Osteoblast (primary cell): ENCODE measurements at regions not wholly inside any gene's neighbourhood (a gene's known extent, or its start where the extent isn't known, plus 50 kb on each side); places are given as distances from the start of the nearest gene placed in this dataset.
A peak's percentile ranks its signal among the peaks of the same experiment; 100 is the strongest.

Source experiments
- DNase-seq: peaks from one replicate; pipeline ENCODE4 v3.0.0; 2011; ENCODE audit warnings: low spot score, mixed read lengths; ENCODE audit not compliant: insufficient read length; ENCODE audit errors: missing footprints
- H2AFZ ChIP-seq: 2 replicates; pipeline ENCODE4 v1.6.0; 2011; ENCODE audit warnings: mild to moderate bottlenecking, low read length
- H3K27ac ChIP-seq: 2 replicates; pipeline ENCODE4 v1.5.1; 2011; ENCODE audit warnings: mild to moderate bottlenecking, low read depth, low read length, moderate library complexity
- H3K27me3 ChIP-seq: 2 replicates; pipeline ENCODE4 v1.6.0; 2012; ENCODE audit warnings: mild to moderate bottlenecking, control low read depth, inconsistent platforms, low read length, moderate library complexity; ENCODE audit not compliant: insufficient read depth
- H3K36me3 ChIP-seq: 2 replicates; pipeline ENCODE4 v1.5.1; 2011; ENCODE audit warnings: mild to moderate bottlenecking, low read length, control low read depth, moderate library complexity; ENCODE audit not compliant: insufficient read depth
- H3K4me1 ChIP-seq: 2 replicates; pipeline ENCODE4 v1.5.1; 2011; ENCODE audit warnings: mild to moderate bottlenecking, low read length, control low read depth, moderate library complexity; ENCODE audit not compliant: insufficient read depth
- H3K4me2 ChIP-seq: 2 replicates; pipeline ENCODE4 v1.6.0; 2011; ENCODE audit warnings: mild to moderate bottlenecking, low read length; ENCODE audit not compliant: insufficient read depth
- H3K4me3 ChIP-seq: fragments of 200-600 bp; sonication (generic); 3 replicates; pipeline ENCODE4 v1.5.1; 2012; ENCODE audit warnings: mild to moderate bottlenecking, low read length, inconsistent platforms; ENCODE audit not compliant: insufficient read depth
- H3K79me2 ChIP-seq: 2 replicates; pipeline ENCODE4 v1.6.0; 2012; ENCODE audit warnings: mild to moderate bottlenecking, low read length, control low read depth, inconsistent platforms; ENCODE audit not compliant: insufficient read depth
- H3K9me3 ChIP-seq: 2 replicates; pipeline ENCODE4 v1.5.1; 2011; ENCODE audit warnings: low read depth, low read length, control low read depth
- H4K20me1 ChIP-seq: 2 replicates; pipeline ENCODE4 v1.6.0; 2012; ENCODE audit warnings: mild to moderate bottlenecking, low read length, control low read depth; ENCODE audit not compliant: insufficient read depth
- TF ChIP-seq, protein P1 (sequence below): IDR thresholded peaks from 2 replicates; pipeline ENCODE4 v1.5.1; 2011; ENCODE audit warnings: mild to moderate bottlenecking, low read depth, low read length, moderate library complexity; ENCODE audit errors: extremely low read depth

DNA sequence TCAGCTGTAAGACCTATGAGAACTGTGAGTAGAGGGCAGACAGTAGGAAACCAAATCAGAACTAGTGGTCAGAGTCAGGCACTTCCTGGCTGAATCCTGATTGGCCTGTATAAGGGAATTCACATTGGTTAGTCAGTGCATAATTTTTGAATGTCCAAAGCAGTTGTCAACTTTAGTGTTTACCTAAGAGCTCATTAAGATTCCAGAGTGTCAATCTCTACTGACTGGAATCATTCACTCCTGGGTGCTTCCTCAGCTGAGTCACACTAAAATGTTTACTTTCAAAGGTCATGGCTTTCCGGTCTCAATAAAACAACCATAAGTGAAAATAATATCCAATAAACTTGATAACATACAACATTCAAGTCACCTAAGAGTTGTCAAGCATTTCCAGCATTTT, 306.1 kb downstream of the C11orf87 start:
- peak; percentile 44 for DNase-seq
- no peak overlapping the region for H3K4me3 ChIP-seq

DNA sequence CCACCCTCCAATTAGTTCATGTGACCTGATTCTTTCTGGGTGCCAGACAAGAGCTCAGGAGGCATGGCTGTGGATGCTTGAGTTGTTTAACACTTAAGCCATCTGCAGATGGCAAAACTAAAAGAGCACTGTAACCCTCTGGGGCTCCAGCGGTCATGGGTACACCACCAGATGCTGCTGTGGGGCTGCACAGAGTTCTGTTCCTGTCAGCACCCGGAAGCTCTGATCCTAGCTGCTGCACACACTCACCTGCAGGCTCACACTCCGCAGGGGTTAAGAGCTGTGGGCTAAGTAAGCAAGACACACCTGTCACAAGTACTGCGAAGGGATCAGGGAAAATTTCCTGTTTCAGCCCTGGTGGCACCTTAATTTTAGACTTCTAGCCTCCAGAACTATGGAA, 307.8 kb downstream of the C11orf87 start:
- H3K4me2 ChIP-seq = no peak overlapping the region
- TF ChIP-seq, protein P1, sequence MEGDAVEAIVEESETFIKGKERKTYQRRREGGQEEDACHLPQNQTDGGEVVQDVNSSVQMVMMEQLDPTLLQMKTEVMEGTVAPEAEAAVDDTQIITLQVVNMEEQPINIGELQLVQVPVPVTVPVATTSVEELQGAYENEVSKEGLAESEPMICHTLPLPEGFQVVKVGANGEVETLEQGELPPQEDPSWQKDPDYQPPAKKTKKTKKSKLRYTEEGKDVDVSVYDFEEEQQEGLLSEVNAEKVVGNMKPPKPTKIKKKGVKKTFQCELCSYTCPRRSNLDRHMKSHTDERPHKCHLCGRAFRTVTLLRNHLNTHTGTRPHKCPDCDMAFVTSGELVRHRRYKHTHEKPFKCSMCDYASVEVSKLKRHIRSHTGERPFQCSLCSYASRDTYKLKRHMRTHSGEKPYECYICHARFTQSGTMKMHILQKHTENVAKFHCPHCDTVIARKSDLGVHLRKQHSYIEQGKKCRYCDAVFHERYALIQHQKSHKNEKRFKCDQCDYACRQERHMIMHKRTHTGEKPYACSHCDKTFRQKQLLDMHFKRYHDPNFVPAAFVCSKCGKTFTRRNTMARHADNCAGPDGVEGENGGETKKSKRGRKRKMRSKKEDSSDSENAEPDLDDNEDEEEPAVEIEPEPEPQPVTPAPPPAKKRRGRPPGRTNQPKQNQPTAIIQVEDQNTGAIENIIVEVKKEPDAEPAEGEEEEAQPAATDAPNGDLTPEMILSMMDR = no peak
- no peaks in the 10 kb centered on the region for H3K9me3 ChIP-seq
- no peaks in the 10 kb centered on the region for H3K36me3 ChIP-seq
- DNase-seq = no peak
- H3K4me3 ChIP-seq = no peak overlapping the region
- peaks cover 5% of the 10 kb centered on the region for H3K4me1 ChIP-seq
- no peak overlapping the region for H2AFZ ChIP-seq
- H4K20me1 ChIP-seq = no peaks in the 10 kb centered on the region
- peaks cover 2% of the 10 kb centered on the region for H3K27me3 ChIP-seq
- H3K79me2 ChIP-seq = no peaks in the 10 kb centered on the region
- no peak overlapping the region for H3K27ac ChIP-seq

More for the DNA sequence above, 306.1 kb downstream of the C11orf87 start:
- Histone ChIP-seq H3K79me2 (no peaks in the 10 kb centered on the region), H3K4me1 (no peaks in the 10 kb centered on the region), H3K9me3 (no peaks in the 10 kb centered on the region), H2AFZ (no peak overlapping the region), H3K4me2 (no peak overlapping the region), H3K36me3 (no peaks in the 10 kb centered on the region), H4K20me1 (no peaks in the 10 kb centered on the region), H3K27me3 (peaks cover 2% of the 10 kb centered on the region), H3K27ac (no peak overlapping the region)
- TF ChIP-seq, protein P1 = no peak

DNA sequence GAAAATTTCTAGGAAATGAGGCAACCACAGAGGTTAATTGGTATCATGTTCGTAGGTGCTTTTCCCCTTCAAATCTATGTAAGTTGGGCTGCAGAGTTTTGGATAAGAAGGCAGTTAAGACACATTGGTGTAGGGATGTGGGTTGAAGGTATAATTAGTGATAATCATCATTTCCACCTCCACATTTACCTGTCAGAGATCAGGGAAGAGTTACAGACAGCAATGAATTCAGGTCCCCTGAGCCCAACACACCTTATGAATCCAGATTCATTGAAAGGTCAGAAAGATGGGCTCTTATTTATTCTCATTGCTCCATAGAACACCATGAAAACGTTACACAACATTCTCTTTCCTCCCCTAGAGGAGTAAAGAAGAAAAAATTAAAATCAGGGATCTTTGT, 308.7 kb downstream of the C11orf87 start:
- H2AFZ ChIP-seq = no peak overlapping the region
- no peaks in the 10 kb centered on the region for H4K20me1 ChIP-seq
- H3K4me3 ChIP-seq = no peak overlapping the region
- H3K9me3 ChIP-seq = no peaks in the 10 kb centered on the region
- no peak overlapping the region for H3K27ac ChIP-seq
- TF ChIP-seq, protein P1 = no peak
- H3K79me2 ChIP-seq = no peaks in the 10 kb centered on the region
- H3K4me2 ChIP-seq = no peak overlapping the region
- DNase-seq = no peak
- peaks cover 5% of the 10 kb centered on the region for H3K4me1 ChIP-seq
- no peaks in the 10 kb centered on the region for H3K36me3 ChIP-seq
- H3K27me3 ChIP-seq = peaks cover 2% of the 10 kb centered on the region

GRCh38 chr11:109731451-109731850, 309.5 kb downstream of the C11orf87 start:
- TF ChIP-seq, protein P1 = no peak
- no peak for DNase-seq
- H2AFZ ChIP-seq = no peak overlapping the region

More at GRCh38 chr11:109731451-109731850, 309.5 kb downstream of the C11orf87 start:
- Histone ChIP-seq H3K27ac (no peak overlapping the region), H3K27me3 (peaks cover 2% of the 10 kb centered on the region), H3K79me2 (no peaks in the 10 kb centered on the region), H3K4me2 (no peak overlapping the region), H3K4me3 (no peak overlapping the region), H3K4me1 (peaks cover 5% of the 10 kb centered on the region), H4K20me1 (no peaks in the 10 kb centered on the region), H3K9me3 (no peaks in the 10 kb centered on the region), H3K36me3 (no peaks in the 10 kb centered on the region)
